ENCODE measurements at regions not wholly inside any gene's neighbourhood (a gene's known extent, or its start where the extent isn't known, plus 50 kb on each side); places are given as distances from the start of the nearest gene placed in this dataset.

GRCh38 chr4:133808151-133808550 lies 393.4 kb downstream of the PABPC4L start:
- TF ChIP-seq CTCF (IDR thresholded peaks at IDR 0.05) (no peak), POLR2AphosphoS5 (IDR thresholded peaks at IDR 0.05) (no peak), EP300 (IDR thresholded peaks at IDR 0.05) (no peak), POLR2A (IDR thresholded peaks at IDR 0.05) (no peak)
